H1 (cell line): ENCODE measurements at regions not wholly inside any gene's neighbourhood (a gene's known extent, or its start where the extent isn't known, plus 50 kb on each side); places are given as distances from the start of the nearest gene placed in this dataset.

Source experiments
- CHD2 ChIP-seq: IDR thresholded peaks from 2 replicates; pipeline ENCODE4 v1.6.1; 2012; ENCODE audit warnings: low read length, improper control_type of control experiment
- SP2 ChIP-seq: IDR thresholded peaks from 2 replicates; pipeline ENCODE4 v1.6.1; 2012; ENCODE audit warnings: mild to moderate bottlenecking, low read length, inconsistent platforms
- TF ChIP-seq, protein P1 (sequence below), 3 experiments: IDR thresholded peaks; 1 replicate in 2 of 3; 2 replicates in 1 of 3; pipeline versions ENCODE4 v1.5.1 to v1.6.1; 2011; ENCODE audit warnings: low read length in 3 of 3, mild to moderate bottlenecking in 3 of 3, inconsistent platforms in 2 of 3, low read depth in 1 of 3, moderate library complexity in 1 of 3; ENCODE audit not compliant: insufficient read depth in 1 of 3; ENCODE audit errors: control extremely low read depth in 1 of 3
- TF ChIP-seq, protein P2 (sequence below): IDR thresholded peaks from 2 replicates; pipeline ENCODE4 v1.6.1; 2012; ENCODE audit warnings: inconsistent platforms

DNA sequence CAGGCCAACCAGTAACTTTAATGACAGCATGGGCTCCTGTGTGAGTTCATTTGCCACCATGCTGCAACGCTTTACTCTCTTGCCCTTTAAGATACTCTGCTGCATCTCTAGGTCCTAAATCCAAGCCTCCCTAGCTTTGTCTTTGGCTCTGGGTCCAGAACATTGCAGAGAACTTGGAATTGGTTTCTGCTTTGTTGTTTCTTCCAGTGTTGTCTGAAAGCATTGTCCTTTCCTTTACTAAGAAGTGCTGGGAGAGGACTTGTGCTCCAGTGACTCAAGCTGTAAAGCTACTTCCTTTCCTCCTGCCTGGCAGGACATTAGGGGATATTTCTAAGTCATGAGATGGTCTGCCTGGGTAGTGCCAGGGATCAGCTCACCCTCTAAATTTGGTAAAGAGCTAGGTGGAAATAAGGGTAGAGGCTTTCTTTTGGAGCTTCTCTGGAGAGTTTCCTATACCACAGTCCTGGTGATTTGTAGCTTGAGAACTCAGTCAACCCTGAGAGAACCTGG is 202.5 kb upstream of the CADM1 start (continued):
- TF ChIP-seq, protein P1, sequence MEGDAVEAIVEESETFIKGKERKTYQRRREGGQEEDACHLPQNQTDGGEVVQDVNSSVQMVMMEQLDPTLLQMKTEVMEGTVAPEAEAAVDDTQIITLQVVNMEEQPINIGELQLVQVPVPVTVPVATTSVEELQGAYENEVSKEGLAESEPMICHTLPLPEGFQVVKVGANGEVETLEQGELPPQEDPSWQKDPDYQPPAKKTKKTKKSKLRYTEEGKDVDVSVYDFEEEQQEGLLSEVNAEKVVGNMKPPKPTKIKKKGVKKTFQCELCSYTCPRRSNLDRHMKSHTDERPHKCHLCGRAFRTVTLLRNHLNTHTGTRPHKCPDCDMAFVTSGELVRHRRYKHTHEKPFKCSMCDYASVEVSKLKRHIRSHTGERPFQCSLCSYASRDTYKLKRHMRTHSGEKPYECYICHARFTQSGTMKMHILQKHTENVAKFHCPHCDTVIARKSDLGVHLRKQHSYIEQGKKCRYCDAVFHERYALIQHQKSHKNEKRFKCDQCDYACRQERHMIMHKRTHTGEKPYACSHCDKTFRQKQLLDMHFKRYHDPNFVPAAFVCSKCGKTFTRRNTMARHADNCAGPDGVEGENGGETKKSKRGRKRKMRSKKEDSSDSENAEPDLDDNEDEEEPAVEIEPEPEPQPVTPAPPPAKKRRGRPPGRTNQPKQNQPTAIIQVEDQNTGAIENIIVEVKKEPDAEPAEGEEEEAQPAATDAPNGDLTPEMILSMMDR (IDR thresholded peaks at IDR 0.05; ENCODE audit: control extremely low read depth in 1 of 3, insufficient read depth in 1 of 3, low read depth in 1 of 3, low read length in 3 of 3): no peak
- TF ChIP-seq SP2 (no peak), CHD2 (no peak)
- TF ChIP-seq, protein P2, sequence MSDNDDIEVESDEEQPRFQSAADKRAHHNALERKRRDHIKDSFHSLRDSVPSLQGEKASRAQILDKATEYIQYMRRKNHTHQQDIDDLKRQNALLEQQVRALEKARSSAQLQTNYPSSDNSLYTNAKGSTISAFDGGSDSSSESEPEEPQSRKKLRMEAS: no peak
